ENCODE measurements at regions not wholly inside any gene's neighbourhood (a gene's known extent, or its start where the extent isn't known, plus 50 kb on each side); places are given as distances from the start of the nearest gene placed in this dataset.

GRCh38 chr14:97179573-97179972 is 382.4 kb downstream of the VRK1 start:
- TF ChIP-seq TCF7L2 (IDR thresholded peaks at IDR 0.05; ENCODE audit: low read depth, low read length) = no peak
- no peak for TF ChIP-seq FOXK2 (IDR thresholded peaks at IDR 0.05)
- TF ChIP-seq ZNF121 (CRISPR knock-in tag; IDR thresholded peaks at IDR 0.05) = no peak
- TF ChIP-seq POLR2AphosphoS5 (IDR thresholded peaks at IDR 0.05; ENCODE audit: low read depth, low read length) = no peak
- TF ChIP-seq POLR2A (IDR thresholded peaks at IDR 0.05; ENCODE audit: insufficient read depth in 1 of 2, low read depth in 2 of 2, low read length in 2 of 2) = no peak
- TF ChIP-seq TFE3 (CRISPR knock-in tag; IDR thresholded peaks at IDR 0.05) = no peak
- no peak for TF ChIP-seq PITX1 (CRISPR knock-in tag; IDR thresholded peaks at IDR 0.05)
- no peak for TF ChIP-seq BHLHE40 (IDR thresholded peaks at IDR 0.05; ENCODE audit: low read length)
- TF ChIP-seq PCBP1 (IDR thresholded peaks at IDR 0.05; ENCODE audit: borderline replicate concordance, low read depth, low read length) = no peak
- TF ChIP-seq DPF2 (CRISPR knock-in tag; IDR thresholded peaks at IDR 0.05; ENCODE audit: borderline replicate concordance, low read depth) = no peak
- no peak for TF ChIP-seq CEBPG (CRISPR knock-in tag; IDR thresholded peaks at IDR 0.05)
- no peak for TF ChIP-seq TBL1XR1 (IDR thresholded peaks at IDR 0.05; ENCODE audit: borderline replicate concordance, low read length, partially characterized antibody)
- no peak for TF ChIP-seq ZSCAN25 (CRISPR knock-in tag; IDR thresholded peaks at IDR 0.05)

Measured in HepG2 (cell line).